SU-DHL-6 (cell line): ENCODE measurements at regions not wholly inside any gene's neighbourhood (a gene's known extent, or its start where the extent isn't known, plus 50 kb on each side); places are given as distances from the start of the nearest gene placed in this dataset.

Source experiments
- EZH2phosphoT487 ChIP-seq: fragments of 200-600 bp; sonication (generic), shearing (Covaris generic); conservative IDR thresholded peaks from 2 replicates; pipeline ENCODE4 v1.6.1; 2018; ENCODE audit warnings: mild to moderate bottlenecking, antibody characterized with exemption, low read length, moderate library complexity, mixed read lengths
- TF ChIP-seq, protein P1 (sequence below): fragments of 200-600 bp; sonication (generic); IDR thresholded peaks from one replicate; pipeline ENCODE4 v1.5.1; 2017; ENCODE audit warnings: antibody characterized with exemption, mild to moderate bottlenecking, low read length, moderate library complexity; ENCODE audit not compliant: insufficient read depth, poor library complexity, severe bottlenecking

DNA sequence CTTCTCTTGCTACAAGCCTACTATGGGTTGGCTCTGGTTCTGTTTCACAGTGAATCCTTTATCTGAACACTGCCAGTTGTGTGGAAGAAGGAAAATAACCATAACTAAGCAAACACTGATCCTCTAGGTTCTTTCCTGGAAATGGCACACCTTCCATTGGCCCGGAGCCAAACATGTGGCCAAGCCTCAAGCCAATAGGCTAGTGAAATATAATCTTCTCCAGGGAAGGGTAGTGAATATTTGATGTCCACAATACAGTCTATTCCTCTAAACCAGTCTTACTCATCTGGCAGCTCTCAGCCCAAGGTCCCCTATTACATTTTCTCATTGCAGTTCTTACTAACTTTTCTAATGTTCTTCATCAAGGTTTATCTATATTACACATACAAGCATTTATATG, 921.3 kb downstream of the TUSC7 start:
- TF ChIP-seq, protein P1, sequence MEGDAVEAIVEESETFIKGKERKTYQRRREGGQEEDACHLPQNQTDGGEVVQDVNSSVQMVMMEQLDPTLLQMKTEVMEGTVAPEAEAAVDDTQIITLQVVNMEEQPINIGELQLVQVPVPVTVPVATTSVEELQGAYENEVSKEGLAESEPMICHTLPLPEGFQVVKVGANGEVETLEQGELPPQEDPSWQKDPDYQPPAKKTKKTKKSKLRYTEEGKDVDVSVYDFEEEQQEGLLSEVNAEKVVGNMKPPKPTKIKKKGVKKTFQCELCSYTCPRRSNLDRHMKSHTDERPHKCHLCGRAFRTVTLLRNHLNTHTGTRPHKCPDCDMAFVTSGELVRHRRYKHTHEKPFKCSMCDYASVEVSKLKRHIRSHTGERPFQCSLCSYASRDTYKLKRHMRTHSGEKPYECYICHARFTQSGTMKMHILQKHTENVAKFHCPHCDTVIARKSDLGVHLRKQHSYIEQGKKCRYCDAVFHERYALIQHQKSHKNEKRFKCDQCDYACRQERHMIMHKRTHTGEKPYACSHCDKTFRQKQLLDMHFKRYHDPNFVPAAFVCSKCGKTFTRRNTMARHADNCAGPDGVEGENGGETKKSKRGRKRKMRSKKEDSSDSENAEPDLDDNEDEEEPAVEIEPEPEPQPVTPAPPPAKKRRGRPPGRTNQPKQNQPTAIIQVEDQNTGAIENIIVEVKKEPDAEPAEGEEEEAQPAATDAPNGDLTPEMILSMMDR, result no peak
- no peak for TF ChIP-seq EZH2phosphoT487
